ENCODE measurements at regions not wholly inside any gene's neighbourhood (a gene's known extent, or its start where the extent isn't known, plus 50 kb on each side); places are given as distances from the start of the nearest gene placed in this dataset.

DNA sequence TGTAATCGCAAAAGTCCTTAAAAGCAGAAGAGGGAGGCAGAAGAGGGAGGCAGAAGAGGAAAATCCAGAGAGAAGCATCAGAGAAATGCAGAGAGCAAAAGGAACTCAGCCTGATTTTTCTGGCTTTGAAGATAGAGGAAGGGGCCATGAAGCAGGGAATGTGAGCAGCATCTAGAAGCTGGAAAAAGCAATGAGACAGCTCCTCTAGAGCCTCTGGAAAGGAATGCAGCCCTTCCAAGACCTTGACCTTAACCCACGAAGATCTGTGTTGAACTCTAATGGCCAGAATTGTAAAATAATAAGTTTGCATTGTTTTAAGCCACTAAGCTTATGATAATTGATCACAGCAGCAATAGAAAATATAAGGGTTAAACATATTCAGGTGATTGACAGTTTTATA, 159.6 kb downstream of the ATPSCKMT start:
- TF ChIP-seq SP1 (IDR thresholded peaks at IDR 0.05) (no peak), NFRKB (IDR thresholded peaks at IDR 0.05) (no peak), ARNT (IDR thresholded peaks at IDR 0.05) (no peak), LEF1 (IDR thresholded peaks at IDR 0.05; ENCODE audit: borderline replicate concordance) (no peak), CTBP1 (IDR thresholded peaks at IDR 0.05; ENCODE audit: borderline replicate concordance) (no peak), ZNF384 (IDR thresholded peaks at IDR 0.05) (no peak), TARDBP (IDR thresholded peaks at IDR 0.05) (no peak), BHLHE40 (IDR thresholded peaks at IDR 0.05; ENCODE audit: borderline replicate concordance) (no peak), ELF4 (IDR thresholded peaks at IDR 0.05) (no peak), FOXA1 (IDR thresholded peaks at IDR 0.05) (no peak)
- TF ChIP-seq, protein P1, sequence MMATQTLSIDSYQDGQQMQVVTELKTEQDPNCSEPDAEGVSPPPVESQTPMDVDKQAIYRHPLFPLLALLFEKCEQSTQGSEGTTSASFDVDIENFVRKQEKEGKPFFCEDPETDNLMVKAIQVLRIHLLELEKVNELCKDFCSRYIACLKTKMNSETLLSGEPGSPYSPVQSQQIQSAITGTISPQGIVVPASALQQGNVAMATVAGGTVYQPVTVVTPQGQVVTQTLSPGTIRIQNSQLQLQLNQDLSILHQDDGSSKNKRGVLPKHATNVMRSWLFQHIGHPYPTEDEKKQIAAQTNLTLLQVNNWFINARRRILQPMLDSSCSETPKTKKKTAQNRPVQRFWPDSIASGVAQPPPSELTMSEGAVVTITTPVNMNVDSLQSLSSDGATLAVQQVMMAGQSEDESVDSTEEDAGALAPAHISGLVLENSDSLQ (IDR thresholded peaks at IDR 0.05), result no peak
- DNase-seq (ENCODE audit: extremely low spot score), result no peak
- ChIA-PET CTCF (no interaction called here), POLR2A (no interaction called here)

DNA sequence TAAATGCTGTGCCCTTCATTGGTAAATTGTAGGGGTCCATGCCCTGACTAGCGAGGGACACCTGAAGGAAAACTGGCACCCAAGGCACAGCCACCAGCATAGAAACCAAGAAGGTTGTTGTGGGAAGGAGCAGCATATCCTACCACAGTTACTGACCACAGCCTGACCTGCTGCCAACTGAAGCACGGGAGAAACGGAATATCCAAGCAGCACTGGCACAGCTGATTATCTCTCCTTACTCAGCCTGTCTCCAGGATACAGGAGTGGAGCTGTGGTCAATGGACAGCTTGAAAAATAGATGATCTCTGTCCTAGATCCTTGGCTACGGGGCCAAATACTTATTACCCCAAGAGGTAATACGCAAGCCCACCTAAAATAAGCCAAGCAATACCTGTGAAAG, 164.5 kb downstream of the ATPSCKMT start:
- DNase-seq (ENCODE audit: extremely low spot score), result no peak
- ChIA-PET CTCF (no interaction called here), POLR2A (no interaction called here)
- TF ChIP-seq L3MBTL2 (conservative IDR thresholded peaks at IDR 0.05) (no peak), SP1 (IDR thresholded peaks at IDR 0.05) (no peak), LEF1 (IDR thresholded peaks at IDR 0.05; ENCODE audit: borderline replicate concordance) (no peak), SUZ12 (IDR thresholded peaks at IDR 0.05) (no peak), ZNF384 (IDR thresholded peaks at IDR 0.05) (no peak), ELF4 (IDR thresholded peaks at IDR 0.05) (no peak), CTBP1 (IDR thresholded peaks at IDR 0.05; ENCODE audit: borderline replicate concordance) (no peak), BHLHE40 (IDR thresholded peaks at IDR 0.05; ENCODE audit: borderline replicate concordance) (no peak), FOXK2 (IDR thresholded peaks at IDR 0.05) (no peak), HDGF (IDR thresholded peaks at IDR 0.05; ENCODE audit: borderline replicate concordance) (no peak), NFRKB (IDR thresholded peaks at IDR 0.05) (no peak)

DNA sequence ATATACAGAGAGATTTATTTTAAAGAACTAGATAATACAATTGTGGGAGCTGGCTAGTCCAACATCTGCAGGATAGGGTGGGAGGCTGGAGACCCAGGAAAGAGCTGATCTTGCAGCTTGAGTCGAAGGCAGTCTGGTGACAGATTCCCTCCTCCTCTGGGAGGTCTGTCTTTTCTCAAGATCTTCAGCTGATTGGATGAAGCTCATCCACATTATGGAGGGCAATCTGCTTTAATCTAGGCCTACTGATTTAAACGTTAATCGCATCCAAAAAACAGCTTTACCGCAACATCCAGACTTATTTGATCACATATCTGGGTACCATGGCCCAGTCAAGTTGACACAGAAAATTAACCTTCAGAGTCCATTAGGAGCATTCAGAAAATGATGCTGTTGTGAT, 168.1 kb downstream of the ATPSCKMT start:
- DNase-seq (ENCODE audit: extremely low spot score), result no peak
- CTCF ChIA-PET, result no interaction called here
- POLR2A ChIA-PET, result interaction anchor here (1.4 kb wide), 1 partner anchor 15 kb away, joined by 3 read pairs; no protein-coding TSS in a partner anchor
- no peak for TF ChIP-seq LEF1 (IDR thresholded peaks at IDR 0.05; ENCODE audit: borderline replicate concordance)

DNA sequence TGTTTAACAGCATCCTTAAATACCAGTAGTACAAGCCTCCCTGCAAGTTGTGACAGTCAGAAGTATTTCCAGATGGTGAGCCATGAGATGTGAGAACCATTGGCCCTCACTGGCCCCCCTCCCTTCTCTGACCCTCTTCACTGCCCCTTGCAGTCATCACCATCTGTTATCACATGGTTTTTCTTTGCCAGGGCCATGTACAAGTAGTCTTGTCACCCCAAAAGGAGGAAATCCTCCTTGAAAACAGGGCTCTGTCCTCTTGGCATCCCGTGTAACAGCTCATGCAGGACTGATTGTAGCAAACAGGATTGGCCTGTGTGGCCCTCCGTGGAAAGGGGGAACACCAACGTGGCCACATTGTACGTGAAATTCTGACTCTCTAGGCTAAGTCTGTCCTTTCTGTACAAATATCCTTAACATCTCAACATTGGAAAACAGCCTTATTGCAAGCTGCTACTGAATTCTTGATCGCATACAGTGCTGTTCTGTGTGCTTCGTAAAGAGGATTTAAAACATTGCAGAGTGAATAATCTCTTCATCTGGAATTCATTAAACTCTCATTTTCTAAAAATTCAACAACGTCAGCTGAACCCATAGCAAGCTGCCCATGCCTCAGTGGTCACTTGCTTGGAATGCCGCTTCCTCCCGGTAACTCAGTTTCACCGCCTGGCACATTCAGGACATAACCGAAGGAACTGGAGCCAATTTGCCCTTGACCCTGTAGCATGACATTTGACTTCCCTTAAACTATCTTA, 171.7 kb downstream of the ATPSCKMT start:
- TF ChIP-seq ZNF384 (IDR thresholded peaks at IDR 0.05), result no peak
- no peak for TF ChIP-seq ARNT (IDR thresholded peaks at IDR 0.05)
- TF ChIP-seq, protein P1 (IDR thresholded peaks at IDR 0.05), result no peak
- no peak for TF ChIP-seq LEF1 (IDR thresholded peaks at IDR 0.05; ENCODE audit: borderline replicate concordance)
- TF ChIP-seq TARDBP (IDR thresholded peaks at IDR 0.05), result no peak
- TF ChIP-seq SP1 (IDR thresholded peaks at IDR 0.05), result no peak
- DNase-seq (ENCODE audit: extremely low spot score), result no peak
- CTCF ChIA-PET, result no interaction called here
- POLR2A ChIA-PET, result no interaction called here

DNA sequence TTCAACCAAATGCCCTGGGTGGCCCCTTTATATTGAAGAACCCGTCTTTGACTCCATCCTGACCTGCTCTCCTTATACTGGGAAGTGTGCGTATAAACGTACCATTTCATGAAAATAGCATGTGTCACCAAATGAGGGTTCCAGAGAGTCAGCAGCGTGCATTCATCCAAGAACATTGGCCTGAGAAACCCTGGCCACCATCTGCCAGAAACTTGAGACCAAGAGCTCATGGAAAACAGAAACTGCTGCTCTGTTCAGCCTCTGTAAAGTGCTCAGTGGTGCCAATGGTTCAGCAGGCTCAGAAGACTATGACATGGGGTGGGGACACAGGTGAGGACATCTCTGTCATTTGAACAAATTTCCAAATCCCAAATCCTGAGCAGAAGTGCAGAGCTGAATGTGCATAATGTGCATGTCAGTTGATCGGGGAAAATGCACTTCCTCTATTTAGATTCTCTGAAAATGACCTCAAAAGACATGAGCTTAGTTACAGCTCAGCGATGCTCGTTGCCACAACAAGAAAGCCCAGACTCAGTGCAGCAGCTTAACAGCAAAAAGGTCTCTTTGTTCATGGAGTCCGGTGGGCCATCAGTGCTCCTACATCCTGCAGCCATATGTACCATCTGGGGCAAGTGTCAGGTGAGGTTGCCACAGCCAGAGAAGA, 176.1 kb downstream of the ATPSCKMT start:
- ChIA-PET CTCF (no interaction called here), POLR2A (no interaction called here)
- TF ChIP-seq SP1 (IDR thresholded peaks at IDR 0.05) (no peak), BHLHE40 (IDR thresholded peaks at IDR 0.05; ENCODE audit: borderline replicate concordance) (no peak), FOXA1 (IDR thresholded peaks at IDR 0.05) (no peak), ARNT (IDR thresholded peaks at IDR 0.05) (no peak), FOXM1 (IDR thresholded peaks at IDR 0.05; ENCODE audit: borderline replicate concordance) (no peak), NFRKB (IDR thresholded peaks at IDR 0.05) (no peak), TARDBP (IDR thresholded peaks at IDR 0.05) (no peak), SUZ12 (IDR thresholded peaks at IDR 0.05) (no peak), L3MBTL2 (conservative IDR thresholded peaks at IDR 0.05) (no peak), ZNF384 (IDR thresholded peaks at IDR 0.05) (no peak), ELF4 (IDR thresholded peaks at IDR 0.05) (no peak), CTBP1 (IDR thresholded peaks at IDR 0.05; ENCODE audit: borderline replicate concordance) (no peak), FOXK2 (IDR thresholded peaks at IDR 0.05) (no peak), LEF1 (IDR thresholded peaks at IDR 0.05; ENCODE audit: borderline replicate concordance) (no peak), HDGF (IDR thresholded peaks at IDR 0.05; ENCODE audit: borderline replicate concordance) (no peak)
- TF ChIP-seq, protein P1 (IDR thresholded peaks at IDR 0.05), result no peak
- DNase-seq (ENCODE audit: extremely low spot score), result no peak

DNA sequence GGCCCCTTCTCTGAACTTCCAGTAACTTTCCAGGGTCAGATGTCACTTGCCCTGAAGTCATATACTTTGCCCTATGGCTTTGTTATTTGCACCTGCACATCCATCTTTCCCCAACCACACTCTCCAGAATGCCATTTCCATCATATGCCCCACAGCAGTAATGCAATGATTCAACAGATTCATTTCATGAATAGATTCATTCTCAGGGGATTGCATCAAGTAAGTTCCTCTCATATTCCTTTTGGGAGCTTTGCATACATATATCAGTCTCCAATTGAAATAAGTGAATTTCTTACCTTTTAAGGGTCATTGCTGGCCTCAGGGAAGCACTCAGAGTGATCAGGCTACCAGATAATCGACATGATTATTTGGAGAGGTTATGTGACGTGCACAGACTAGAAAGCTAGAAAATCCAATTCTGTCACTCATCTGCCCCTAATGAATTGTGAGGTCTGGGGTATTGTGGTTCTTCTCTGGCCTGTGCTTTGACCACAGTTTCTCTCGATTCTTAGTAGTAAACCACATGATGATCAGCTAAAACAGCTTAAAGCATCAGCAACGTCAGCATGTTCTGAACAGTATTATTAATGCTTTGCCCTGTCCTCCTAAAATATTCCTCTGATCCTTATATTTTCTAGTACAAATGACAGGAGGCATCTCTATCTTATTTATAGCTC, 179.9 kb downstream of the ATPSCKMT start:
- DNase-seq (ENCODE audit: extremely low spot score), result no peak
- TF ChIP-seq SP1 (IDR thresholded peaks at IDR 0.05) (no peak), ELF4 (IDR thresholded peaks at IDR 0.05) (no peak), FOXK2 (IDR thresholded peaks at IDR 0.05) (no peak), NFRKB (IDR thresholded peaks at IDR 0.05) (no peak), HDGF (IDR thresholded peaks at IDR 0.05; ENCODE audit: borderline replicate concordance) (no peak), ARNT (IDR thresholded peaks at IDR 0.05) (no peak), ZNF384 (IDR thresholded peaks at IDR 0.05) (no peak), FOXA1 (IDR thresholded peaks at IDR 0.05) (no peak), TARDBP (IDR thresholded peaks at IDR 0.05) (no peak), CTBP1 (IDR thresholded peaks at IDR 0.05; ENCODE audit: borderline replicate concordance) (no peak), SUZ12 (IDR thresholded peaks at IDR 0.05) (no peak), L3MBTL2 (conservative IDR thresholded peaks at IDR 0.05) (no peak), FOXM1 (IDR thresholded peaks at IDR 0.05; ENCODE audit: borderline replicate concordance) (no peak)
- TF ChIP-seq, protein P1 (IDR thresholded peaks at IDR 0.05), result no peak
- ChIA-PET POLR2A (no interaction called here), CTCF (no interaction called here)
